Endothelial cell of umbilical vein (primary cell): ENCODE measurements at regions not wholly inside any gene's neighbourhood (a gene's known extent, or its start where the extent isn't known, plus 50 kb on each side); places are given as distances from the start of the nearest gene placed in this dataset.

Experiments used
- BruUV-seq: library from RNA; stranded (reverse); fragments of 400-500 nt; replicated peaks from 2 replicates; lab custom pipeline; 2021; lab: Mats Ljungman, UMichigan
- CTCF ChIA-PET: fragments of 300-600, 350-600 bp; sonication (Branson Sonifier 250); formaldehyde crosslinking; loops from one replicate; lab custom pipeline; 2021; ENCODE audit warnings: antibody characterized with exemption, inconsistent platforms; lab: Charles Lee
- POLR2A ChIA-PET: fragments of 300-600, 350-600 bp; sonication (Branson Sonifier 250); formaldehyde crosslinking; loops from one replicate; lab custom pipeline; 2021; ENCODE audit warnings: antibody characterized with exemption, inconsistent platforms; lab: Charles Lee
- DNase-seq: peaks from one replicate; pipeline ENCODE4 v3.0.0-alpha.2; 2011; ENCODE audit warnings: low read depth, low spot score
- FAIRE-seq: peaks from 2 replicates; lab custom pipeline; 2011; peaks lifted over from hg19 to GRCh38; lab: Jason Lieb, UNC
- H2AFZ ChIP-seq: 2 replicates; pipeline ENCODE4 v1.6.0; 2012; ENCODE audit warnings: low read depth, low read length, control low read depth, inconsistent platforms
- H3K27ac ChIP-seq: 2 replicates; pipeline ENCODE4 v1.5.1; 2011; ENCODE audit warnings: low read depth, mild to moderate bottlenecking, control low read depth, low read length, moderate library complexity; ENCODE audit not compliant: insufficient read depth
- H3K27me3 ChIP-seq, 2 experiments: 2 replicates each; pipeline versions ENCODE4 v1.6.0 to v1.6.1; 2011; ENCODE audit warnings: low read length in 2 of 2, mixed read lengths in 1 of 2; ENCODE audit not compliant: control insufficient read depth in 2 of 2, insufficient read depth in 2 of 2
- H3K36me3 ChIP-seq, 2 experiments: 2 replicates in 1 of 2; 3 replicates in 1 of 2; pipeline ENCODE4 v1.5.1; 2011; ENCODE audit warnings: low read length in 2 of 2, mild to moderate bottlenecking in 1 of 2, moderate library complexity in 1 of 2; ENCODE audit not compliant: control insufficient read depth in 2 of 2, insufficient read depth in 2 of 2; ENCODE audit errors: extremely low read depth in 1 of 2
- H3K4me1 ChIP-seq: 3 replicates; pipeline ENCODE4 v1.5.1; 2011; ENCODE audit warnings: mild to moderate bottlenecking, low read length; ENCODE audit not compliant: control insufficient read depth, insufficient read depth; ENCODE audit errors: extremely low read depth
- H3K4me2 ChIP-seq: 2 replicates; pipeline ENCODE4 v1.6.1; 2011; ENCODE audit warnings: low read length, control low read depth, mixed read lengths; ENCODE audit not compliant: insufficient read depth
- H3K4me3 ChIP-seq, 3 experiments: fragments of 200-600 bp in 1 of 3; sonication (generic), shearing (Covaris generic) in 1 of 3; replicated peaks in 1 of 3; 2 replicates each; pipeline ENCODE4 v1.5.1; 2011 to 2016; ENCODE audit warnings: control low read depth in 3 of 3, low read length in 3 of 3, mild to moderate bottlenecking in 2 of 3, inconsistent platforms in 1 of 3, low read depth in 1 of 3, moderate library complexity in 1 of 3; ENCODE audit not compliant: insufficient read depth in 1 of 3
- H3K79me2 ChIP-seq: 2 replicates; pipeline ENCODE4 v1.6.0; 2012; ENCODE audit warnings: low read length, inconsistent platforms; ENCODE audit not compliant: control insufficient read depth, insufficient read depth
- H3K9ac ChIP-seq: replicated peaks from 2 replicates; pipeline ENCODE3; 2011; ENCODE audit warnings: low read length, control low read depth; ENCODE audit not compliant: insufficient read depth; ENCODE audit errors: extremely low read depth
- H3K9me1 ChIP-seq: replicated peaks from 3 replicates; pipeline ENCODE4 v1.6.0; 2011; ENCODE audit warnings: mild to moderate bottlenecking, low read length; ENCODE audit not compliant: control insufficient read depth, insufficient read depth; ENCODE audit errors: extremely low read depth
- H3K9me3 ChIP-seq: replicated peaks from 2 replicates; pipeline ENCODE4 v1.5.1; 2012; ENCODE audit warnings: low read length, inconsistent platforms; ENCODE audit not compliant: control insufficient read depth, insufficient read depth
- H4K20me1 ChIP-seq: replicated peaks from 2 replicates; pipeline ENCODE3; 2011; ENCODE audit warnings: mild to moderate bottlenecking, low read length; ENCODE audit not compliant: control insufficient read depth, insufficient read depth; ENCODE audit errors: extremely low read depth
- FOS ChIP-seq: IDR thresholded peaks from 2 replicates; pipeline ENCODE4 v1.6.1; 2011; ENCODE audit warnings: mild to moderate bottlenecking, low read length, moderate library complexity, borderline replicate concordance; ENCODE audit not compliant: insufficient read depth
- GATA2 ChIP-seq: IDR thresholded peaks from 2 replicates; pipeline ENCODE4 v1.7.0; 2011; ENCODE audit warnings: low read depth, mild to moderate bottlenecking, moderate library complexity, mixed read lengths, low read length; ENCODE audit not compliant: insufficient read length, insufficient read depth
- MYC ChIP-seq: IDR thresholded peaks from one replicate; pipeline ENCODE4 v1.6.1; 2011; ENCODE audit warnings: mild to moderate bottlenecking, low read depth, low read length
- POLR2A ChIP-seq: IDR thresholded peaks from 2 replicates; pipeline ENCODE4 v1.6.1; 2012; ENCODE audit warnings: low read depth, mild to moderate bottlenecking, control low read depth, low read length
- dilution Hi-C: fragments of 300-500 bp; cut with MboI; formaldehyde crosslinking; loops from one replicate; pipeline ENCODE4 v1.15.0; 2019; ENCODE audit warnings: low sequenced_read_pairs; ENCODE audit not compliant: extremely low pct_ligation_motif_present
- intact Hi-C: fragments of 100-400 bp; cut with micrococcal nuclease; formaldehyde crosslinking; loops from one replicate; pipeline ENCODE4 v1.10.0; 2022
- TF ChIP-seq, protein P1 (sequence below): IDR thresholded peaks from 2 replicates; pipeline ENCODE4 v1.6.1; 2011; ENCODE audit not compliant: insufficient read depth, insufficient read length
- TF ChIP-seq, protein P2 (sequence below), 2 donors: IDR thresholded peaks; 1 replicate in 1 of 2; 2 replicates in 1 of 2; pipeline ENCODE4 v1.5.1; 2011; ENCODE audit warnings: low read length in 2 of 2, mild to moderate bottlenecking in 2 of 2, moderate library complexity in 2 of 2, control low read depth in 1 of 2, inconsistent platforms in 1 of 2, low read depth in 1 of 2; ENCODE audit not compliant: insufficient read depth in 1 of 2; ENCODE audit errors: extremely low read depth in 1 of 2

DNA sequence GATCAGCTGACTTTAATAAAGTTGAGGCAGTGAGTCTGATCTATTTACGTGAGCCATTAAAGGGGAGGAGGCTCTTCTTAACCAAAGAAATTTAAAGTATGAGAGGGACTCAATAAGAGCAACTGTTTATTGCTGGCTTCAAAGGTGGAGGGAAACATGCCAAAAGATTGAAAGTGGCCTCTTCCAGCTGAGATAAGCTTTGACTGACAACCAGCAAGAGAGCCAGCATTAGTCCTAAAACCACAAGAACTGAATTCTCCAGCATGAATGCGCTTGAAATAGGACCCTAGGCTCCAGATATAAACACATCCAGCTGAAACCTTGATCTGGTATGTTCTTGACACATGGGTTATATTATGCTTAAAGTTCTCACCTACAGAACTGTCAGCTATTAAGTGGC lies 123.1 kb upstream of the GJE1 start:
- ChIA-PET CTCF (interaction anchor here (1.1 kb wide), 1 partner anchor 20 kb away, joined by 3 read pairs; no protein-coding TSS in a partner anchor), POLR2A (no interaction called here)
- Histone ChIP-seq H3K79me2 (no peaks in the 10 kb centered on the region), H3K4me2 (no peak overlapping the region), H3K4me1 (peaks cover 34% of the 10 kb centered on the region), H3K27me3 (no peaks in the 10 kb centered on the region), H2AFZ (no peak overlapping the region), H3K9me3 (no peaks in the 10 kb centered on the region), H4K20me1 (no peaks in the 10 kb centered on the region), H3K9me1 (no peaks in the 10 kb centered on the region), H3K9ac (no peak overlapping the region), H3K27ac (no peak overlapping the region), H3K4me3 (no peak overlapping the region), H3K36me3 (no peaks in the 10 kb centered on the region)
- dilution Hi-C loops (no loop called here), intact Hi-C loops (loop anchor here (5.0 kb wide), 1 partner anchor 193 kb away; no protein-coding TSS in a partner anchor)
- DNase-seq = no peak
- FAIRE-seq = no peak
- TF ChIP-seq, protein P1, sequence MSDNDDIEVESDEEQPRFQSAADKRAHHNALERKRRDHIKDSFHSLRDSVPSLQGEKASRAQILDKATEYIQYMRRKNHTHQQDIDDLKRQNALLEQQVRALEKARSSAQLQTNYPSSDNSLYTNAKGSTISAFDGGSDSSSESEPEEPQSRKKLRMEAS = no peak
- TF ChIP-seq, protein P2, sequence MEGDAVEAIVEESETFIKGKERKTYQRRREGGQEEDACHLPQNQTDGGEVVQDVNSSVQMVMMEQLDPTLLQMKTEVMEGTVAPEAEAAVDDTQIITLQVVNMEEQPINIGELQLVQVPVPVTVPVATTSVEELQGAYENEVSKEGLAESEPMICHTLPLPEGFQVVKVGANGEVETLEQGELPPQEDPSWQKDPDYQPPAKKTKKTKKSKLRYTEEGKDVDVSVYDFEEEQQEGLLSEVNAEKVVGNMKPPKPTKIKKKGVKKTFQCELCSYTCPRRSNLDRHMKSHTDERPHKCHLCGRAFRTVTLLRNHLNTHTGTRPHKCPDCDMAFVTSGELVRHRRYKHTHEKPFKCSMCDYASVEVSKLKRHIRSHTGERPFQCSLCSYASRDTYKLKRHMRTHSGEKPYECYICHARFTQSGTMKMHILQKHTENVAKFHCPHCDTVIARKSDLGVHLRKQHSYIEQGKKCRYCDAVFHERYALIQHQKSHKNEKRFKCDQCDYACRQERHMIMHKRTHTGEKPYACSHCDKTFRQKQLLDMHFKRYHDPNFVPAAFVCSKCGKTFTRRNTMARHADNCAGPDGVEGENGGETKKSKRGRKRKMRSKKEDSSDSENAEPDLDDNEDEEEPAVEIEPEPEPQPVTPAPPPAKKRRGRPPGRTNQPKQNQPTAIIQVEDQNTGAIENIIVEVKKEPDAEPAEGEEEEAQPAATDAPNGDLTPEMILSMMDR (IDR thresholded peaks at IDR 0.05; ENCODE audit: extremely low read depth in 1 of 2, insufficient read depth in 1 of 2, low read depth in 1 of 2, low read length in 2 of 2) = no peak
- TF ChIP-seq MYC (no peak), GATA2 (no peak), FOS (no peak), POLR2A (no peak)
- BruUV-seq = no TSS peak
